ENCODE measurements at regions not wholly inside any gene's neighbourhood (a gene's known extent, or its start where the extent isn't known, plus 50 kb on each side); places are given as distances from the start of the nearest gene placed in this dataset.

GRCh38 chr5:88507261-88507660 is 238.6 kb upstream of the TMEM161B start:
- H3K4ac ChIP-seq (ENCODE audit: low read depth, low read length) = no peak overlapping the region
- no peak overlapping the region for H4K91ac ChIP-seq (ENCODE audit: insufficient read length, low read depth, low read length)
- no peak overlapping the region for H3K14ac ChIP-seq (ENCODE audit: insufficient read depth, low read length)
- H2BK20ac ChIP-seq (ENCODE audit: low read depth, low read length, poor library complexity, severe bottlenecking) = no peak overlapping the region
- H3K79me2 ChIP-seq (ENCODE audit: insufficient read depth, low read length) = no peaks in the 10 kb centered on the region
- no peaks in the 10 kb centered on the region for H3K9me3 Mint-ChIP-seq
- H3K4me1 ChIP-seq (ENCODE audit: insufficient read depth, low read length) = no peaks in the 10 kb centered on the region
- H2AK5ac ChIP-seq (ENCODE audit: insufficient read length, low read length) = no peak overlapping the region
- peaks cover 4% of the 10 kb centered on the region for H3K27me3 Mint-ChIP-seq (ENCODE audit: low read depth)
- H4K5ac ChIP-seq (ENCODE audit: insufficient read length, low read depth, low read length) = no peak overlapping the region
- H4K20me1 ChIP-seq (ENCODE audit: control insufficient read depth, insufficient read depth, insufficient read length) = no peaks in the 10 kb centered on the region
- H3K27me3 ChIP-seq (ENCODE audit: insufficient read depth, low read length) = no peaks in the 10 kb centered on the region
- H2AFZ ChIP-seq (ENCODE audit: low read length) = no peak overlapping the region
- H3K56ac ChIP-seq (ENCODE audit: insufficient read length, low read depth, low read length) = no peak overlapping the region
- no peak overlapping the region for H2BK12ac ChIP-seq (ENCODE audit: insufficient read length, low read depth, low read length)
- no peak overlapping the region for H3K27ac Mint-ChIP-seq
- DNase-seq = no peak
- H3K23ac ChIP-seq (ENCODE audit: insufficient read length, low read depth, low read length) = no peak overlapping the region
- H3K4me3 Mint-ChIP-seq = no peak overlapping the region
- H2BK120ac ChIP-seq (ENCODE audit: low read depth, low read length, poor library complexity, severe bottlenecking) = no peak overlapping the region
- H3T11ph ChIP-seq (ENCODE audit: low read length) = no peak overlapping the region
- H3K27ac ChIP-seq (ENCODE audit: insufficient read length, low read depth, low read length) = no peak overlapping the region
- TF ChIP-seq CTCF (conservative IDR thresholded peaks at IDR 0.05) = no peak
- no peaks in the 10 kb centered on the region for H3K9me3 ChIP-seq (ENCODE audit: control insufficient read depth, low read depth, low read length)
- no peak overlapping the region for H2BK5ac ChIP-seq (ENCODE audit: insufficient read length, low read length)
- H4K8ac ChIP-seq (replicated peaks; ENCODE audit: insufficient read length, low read depth, low read length) = no peak overlapping the region
- WGBS (ENCODE audit: extremely low coverage, insufficient read length, low lambda C conversion rate) = no CpG with 5 or more reads among the region's 4 CpGs
- no peak overlapping the region for H3K4me2 ChIP-seq (ENCODE audit: insufficient read depth, insufficient read length, low read length)
- no peaks in the 10 kb centered on the region for H3K23me2 ChIP-seq (ENCODE audit: insufficient read length, low read depth, low read length, poor library complexity, severe bottlenecking)
- H3K4me1 Mint-ChIP-seq = peaks cover 5 to 11% of the 10 kb centered on the region in 2 experiments; a peak in 3 of 4 replicates
- H3K18ac ChIP-seq (ENCODE audit: insufficient read length, low read depth, low read length) = no peak overlapping the region
- H3K36me3 Mint-ChIP-seq (ENCODE audit: insufficient read depth in 1 of 3, low read depth in 3 of 3) = no peaks in the 10 kb centered on the region
- H2BK15ac ChIP-seq (ENCODE audit: low read depth, low read length) = no peak overlapping the region
- H3K9ac ChIP-seq (ENCODE audit: extremely low read depth, insufficient read length, low read length) = no peak overlapping the region
- H3K79me1 ChIP-seq (ENCODE audit: insufficient read depth, low read depth, low read length, poor library complexity, severe bottlenecking) = no peaks in the 10 kb centered on the region
